ENCODE measurements at regions not wholly inside any gene's neighbourhood (a gene's known extent, or its start where the extent isn't known, plus 50 kb on each side); places are given as distances from the start of the nearest gene placed in this dataset.

GRCh38 chr11:29490938-29491337, 525.9 kb downstream of the KCNA4 start:
- TF ChIP-seq, protein P1, sequence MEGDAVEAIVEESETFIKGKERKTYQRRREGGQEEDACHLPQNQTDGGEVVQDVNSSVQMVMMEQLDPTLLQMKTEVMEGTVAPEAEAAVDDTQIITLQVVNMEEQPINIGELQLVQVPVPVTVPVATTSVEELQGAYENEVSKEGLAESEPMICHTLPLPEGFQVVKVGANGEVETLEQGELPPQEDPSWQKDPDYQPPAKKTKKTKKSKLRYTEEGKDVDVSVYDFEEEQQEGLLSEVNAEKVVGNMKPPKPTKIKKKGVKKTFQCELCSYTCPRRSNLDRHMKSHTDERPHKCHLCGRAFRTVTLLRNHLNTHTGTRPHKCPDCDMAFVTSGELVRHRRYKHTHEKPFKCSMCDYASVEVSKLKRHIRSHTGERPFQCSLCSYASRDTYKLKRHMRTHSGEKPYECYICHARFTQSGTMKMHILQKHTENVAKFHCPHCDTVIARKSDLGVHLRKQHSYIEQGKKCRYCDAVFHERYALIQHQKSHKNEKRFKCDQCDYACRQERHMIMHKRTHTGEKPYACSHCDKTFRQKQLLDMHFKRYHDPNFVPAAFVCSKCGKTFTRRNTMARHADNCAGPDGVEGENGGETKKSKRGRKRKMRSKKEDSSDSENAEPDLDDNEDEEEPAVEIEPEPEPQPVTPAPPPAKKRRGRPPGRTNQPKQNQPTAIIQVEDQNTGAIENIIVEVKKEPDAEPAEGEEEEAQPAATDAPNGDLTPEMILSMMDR (tag by site-specific recombination; IDR thresholded peaks at IDR 0.05), result no peak
- no peak for TF ChIP-seq YY1 (tag by site-specific recombination; IDR thresholded peaks at IDR 0.05)
- TF ChIP-seq REST (tag by site-specific recombination; IDR thresholded peaks at IDR 0.05), result no peak
